ENCODE measurements at regions not wholly inside any gene's neighbourhood (a gene's known extent, or its start where the extent isn't known, plus 50 kb on each side); places are given as distances from the start of the nearest gene placed in this dataset.

GRCh38 chr18:44452346-44452745 is 228.3 kb upstream of the SETBP1 start:
- no peak for ATAC-seq
- no peak for DNase-seq
- intact Hi-C loops (cut with DNase I, micrococcal nuclease) = no loop called here

GRCh38 chr18:44453505-44453904 is 227.2 kb upstream of the SETBP1 start:
- DNase-seq (no peak), ATAC-seq (no peak)
- Histone ChIP-seq H3K36me3 (ENCODE audit: low read depth) (no peaks in the 10 kb centered on the region), H3K9me3 (no peaks in the 10 kb centered on the region), H3K4me1 (ENCODE audit: low read depth) (no peaks in the 10 kb centered on the region), H3K4me3 (no peak overlapping the region)
- TF ChIP-seq CTCF (IDR thresholded peaks at IDR 0.05) = no peak
- intact Hi-C loops (cut with DNase I, micrococcal nuclease) = no loop called here

More at GRCh38 chr18:44452346-44452745, 228.3 kb upstream of the SETBP1 start:
- H3K4me1 ChIP-seq (ENCODE audit: low read depth) = no peaks in the 10 kb centered on the region
- no peaks in the 10 kb centered on the region for H3K36me3 ChIP-seq (ENCODE audit: low read depth)
- no peaks in the 10 kb centered on the region for H3K9me3 ChIP-seq
- H3K4me3 ChIP-seq = no peak overlapping the region
- no peak for TF ChIP-seq CTCF (IDR thresholded peaks at IDR 0.05)

GRCh38 chr18:44458777-44459176 is 221.9 kb upstream of the SETBP1 start:
- Histone ChIP-seq H3K4me3 (no peak overlapping the region), H3K4me1 (ENCODE audit: low read depth) (no peaks in the 10 kb centered on the region), H3K36me3 (ENCODE audit: low read depth) (no peaks in the 10 kb centered on the region), H3K9me3 (no peaks in the 10 kb centered on the region)
- intact Hi-C loops (cut with DNase I, micrococcal nuclease) = no loop called here
- no peak for ATAC-seq
- TF ChIP-seq CTCF (IDR thresholded peaks at IDR 0.05) = no peak
- no peak for DNase-seq

GRCh38 chr18:44464398-44465180 is 216.1 kb upstream of the SETBP1 start:
- Histone ChIP-seq H3K36me3 (ENCODE audit: low read depth) (no peaks in the 10 kb centered on the region), H3K4me3 (no peak overlapping the region), H3K9me3 (no peaks in the 10 kb centered on the region), H3K4me1 (ENCODE audit: low read depth) (no peaks in the 10 kb centered on the region)
- no peak for TF ChIP-seq CTCF (IDR thresholded peaks at IDR 0.05)
- no peak for ATAC-seq
- no peak for DNase-seq
- intact Hi-C loops (cut with DNase I, micrococcal nuclease) = no loop called here

GRCh38 chr18:44465381-44465841 is 215.3 kb upstream of the SETBP1 start:
- H3K4me1 ChIP-seq (ENCODE audit: low read depth) = no peaks in the 10 kb centered on the region
- no peaks in the 10 kb centered on the region for H3K9me3 ChIP-seq
- ATAC-seq = no peak
- TF ChIP-seq CTCF (IDR thresholded peaks at IDR 0.05) = no peak
- intact Hi-C loops (cut with DNase I, micrococcal nuclease) = no loop called here
- DNase-seq = no peak
- no peaks in the 10 kb centered on the region for H3K36me3 ChIP-seq (ENCODE audit: low read depth)
- no peak overlapping the region for H3K4me3 ChIP-seq
